OCI-LY1 (cell line): ENCODE measurements at regions not wholly inside any gene's neighbourhood (a gene's known extent, or its start where the extent isn't known, plus 50 kb on each side); places are given as distances from the start of the nearest gene placed in this dataset.

Source experiments
- H2AFZ ChIP-seq: fragments of 200-600 bp; sonication (generic), shearing (Covaris generic); 2 replicates; pipeline ENCODE4 v1.6.0; 2014; ENCODE audit warnings: antibody characterized with exemption, mild to moderate bottlenecking, low read length
- H3F3A ChIP-seq: fragments of 200-600 bp; sonication (generic), shearing (Covaris generic); 2 replicates; pipeline ENCODE4 v1.6.0; 2014; ENCODE audit warnings: mild to moderate bottlenecking, antibody characterized with exemption, low read length, moderate library complexity; ENCODE audit not compliant: insufficient read depth
- H3K27ac ChIP-seq: fragments of 200-600 bp; sonication (generic); 2 replicates; pipeline ENCODE4 v1.5.1; 2014; ENCODE audit warnings: low read length, mixed run types, mild to moderate bottlenecking, low read depth; ENCODE audit not compliant: poor library complexity, severe bottlenecking
- H3K27me3 ChIP-seq: fragments of 200-600 bp; sonication (generic); 2 replicates; pipeline ENCODE4 v1.6.0; 2014; ENCODE audit warnings: antibody characterized with exemption, mild to moderate bottlenecking, low read length, moderate library complexity; ENCODE audit not compliant: insufficient read depth
- H3K36me3 ChIP-seq: fragments of 200-600 bp; sonication (generic); 2 replicates; pipeline ENCODE4 v1.6.1; 2014; ENCODE audit warnings: mild to moderate bottlenecking, antibody characterized with exemption, low read length, moderate library complexity, mixed read lengths; ENCODE audit not compliant: insufficient read depth
- H3K4me1 ChIP-seq: fragments of 200-600 bp; sonication (generic); 2 replicates; pipeline ENCODE4 v1.5.1; 2014; ENCODE audit warnings: mild to moderate bottlenecking, low read length, moderate library complexity; ENCODE audit not compliant: insufficient read depth, severe bottlenecking
- H3K4me2 ChIP-seq: fragments of 200-600 bp; sonication (generic), shearing (Covaris generic); 2 replicates; pipeline ENCODE4 v1.6.1; 2014; ENCODE audit warnings: low read length
- H3K4me3 ChIP-seq: fragments of 200-600 bp; sonication (generic); 2 replicates; pipeline ENCODE4 v1.5.1; 2014; ENCODE audit warnings: low read length, low read depth, mild to moderate bottlenecking, mixed read lengths; ENCODE audit not compliant: poor library complexity, severe bottlenecking
- H3K79me2 ChIP-seq: fragments of 200-600 bp; shearing (Covaris generic); 2 replicates; pipeline ENCODE4 v1.6.1; 2016; ENCODE audit warnings: mixed run types, low read length, mixed read lengths; ENCODE audit not compliant: insufficient read depth
- H3K9ac ChIP-seq: fragments of 200-600 bp; sonication (generic), shearing (Covaris generic); 2 replicates; pipeline ENCODE4 v1.6.1; 2014; ENCODE audit warnings: mild to moderate bottlenecking, low read length, mixed read lengths
- H3K9me2 ChIP-seq: fragments of 200-600 bp; sonication (generic), shearing (Covaris generic); 2 replicates; pipeline ENCODE4 v1.6.1; 2014; ENCODE audit warnings: low read depth, mild to moderate bottlenecking, low read length, mixed read lengths
- H3K9me3 ChIP-seq: fragments of 200-600 bp; shearing (Covaris generic); 2 replicates; pipeline ENCODE4 v1.6.1; 2014; ENCODE audit warnings: low read length, mixed read lengths
- H4K20me1 ChIP-seq: fragments of 200-600 bp; sonication (generic), shearing (Covaris generic); 2 replicates; pipeline ENCODE4 v1.6.0; 2016; ENCODE audit warnings: mild to moderate bottlenecking, low read length; ENCODE audit not compliant: insufficient read depth
- CTCF ChIP-seq: fragments of 200-600 bp; sonication (generic), shearing (Covaris generic); IDR thresholded peaks from 2 replicates; pipeline ENCODE4 v1.5.1; 2017; ENCODE audit warnings: mild to moderate bottlenecking, antibody characterized with exemption, low read length, moderate library complexity, mixed read lengths
- EZH2 ChIP-seq: fragments of 200-600 bp; sonication (generic), shearing (Covaris generic); IDR thresholded peaks from 2 replicates; pipeline ENCODE4 v1.8.0; 2017; ENCODE audit warnings: borderline replicate concordance, mixed run types, mild to moderate bottlenecking, antibody characterized with exemption, low read length, moderate library complexity, mixed read lengths

DNA sequence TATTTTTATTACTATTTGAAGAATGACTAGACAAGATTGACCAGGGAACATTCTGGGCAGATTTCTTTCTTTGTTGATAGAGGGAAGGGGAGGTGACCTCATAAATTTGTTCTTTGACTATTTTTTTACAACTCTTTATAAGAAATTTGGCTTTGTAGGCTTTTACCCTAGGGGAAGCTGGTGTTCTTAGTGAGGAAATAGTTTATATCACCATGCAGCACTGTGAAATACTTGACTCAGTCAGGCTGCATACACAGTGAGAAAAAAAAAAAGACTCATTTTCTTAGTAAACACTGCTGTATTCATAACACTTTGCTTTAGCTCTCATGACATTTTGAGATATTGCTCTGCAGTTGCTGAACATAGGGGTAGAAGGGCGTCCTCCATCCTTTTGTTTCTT is 336.6 kb upstream of the PIK3R1 start:
- H2AFZ ChIP-seq = no peak overlapping the region
- no peak overlapping the region for H3K27ac ChIP-seq
- no peaks in the 10 kb centered on the region for H3F3A ChIP-seq
- TF ChIP-seq CTCF = no peak
- TF ChIP-seq EZH2 = no peak
- no peaks in the 10 kb centered on the region for H3K9me3 ChIP-seq
- no peak overlapping the region for H3K4me3 ChIP-seq
- H3K4me2 ChIP-seq = no peak overlapping the region
- H4K20me1 ChIP-seq = no peaks in the 10 kb centered on the region
- no peaks in the 10 kb centered on the region for H3K9me2 ChIP-seq
- no peaks in the 10 kb centered on the region for H3K4me1 ChIP-seq
- H3K36me3 ChIP-seq = no peaks in the 10 kb centered on the region
- H3K27me3 ChIP-seq = peaks cover 3% of the 10 kb centered on the region; the same call in 1 of the 2 replicates
- no peaks in the 10 kb centered on the region for H3K79me2 ChIP-seq
- no peak overlapping the region for H3K9ac ChIP-seq

DNA sequence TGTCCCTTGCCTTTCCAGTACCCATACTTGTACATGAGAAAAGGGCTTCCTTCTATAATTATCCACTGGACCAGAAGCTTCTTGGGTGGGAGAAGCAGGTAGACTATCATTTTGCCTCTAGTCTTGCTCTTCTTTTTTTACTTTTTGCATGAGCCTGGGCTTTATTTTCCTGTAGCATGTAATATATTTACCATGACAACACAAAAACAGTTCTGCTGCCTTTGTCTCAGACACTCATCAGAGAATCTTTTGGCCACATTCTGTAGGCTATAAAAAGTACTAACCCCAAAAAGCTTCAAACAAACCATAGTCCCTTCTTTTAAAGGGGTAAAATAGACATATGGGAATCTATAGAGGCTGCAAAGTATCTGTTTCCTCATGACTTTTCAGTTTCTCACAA is 339.2 kb upstream of the PIK3R1 start:
- H2AFZ ChIP-seq = no peak overlapping the region
- no peaks in the 10 kb centered on the region for H3F3A ChIP-seq
- H3K4me3 ChIP-seq = no peak overlapping the region
- H4K20me1 ChIP-seq = no peaks in the 10 kb centered on the region
- no peaks in the 10 kb centered on the region for H3K36me3 ChIP-seq
- H3K9me3 ChIP-seq = no peaks in the 10 kb centered on the region
- no peaks in the 10 kb centered on the region for H3K9me2 ChIP-seq
- H3K4me2 ChIP-seq = no peak overlapping the region
- no peak overlapping the region for H3K9ac ChIP-seq
- peaks cover 3% of the 10 kb centered on the region; the same call in 1 of the 2 replicates for H3K27me3 ChIP-seq
- H3K27ac ChIP-seq = no peak overlapping the region
- H3K79me2 ChIP-seq = no peaks in the 10 kb centered on the region
- no peak for TF ChIP-seq CTCF
- no peak for TF ChIP-seq EZH2
- H3K4me1 ChIP-seq = no peaks in the 10 kb centered on the region

- peaks cover 3% of the 10 kb centered on the region; the same call in 1 of the 2 replicates for H3K27me3 ChIP-seq
- H3K4me2 ChIP-seq = no peak overlapping the region
- H3K9me3 ChIP-seq = no peaks in the 10 kb centered on the region
- H4K20me1 ChIP-seq = no peaks in the 10 kb centered on the region
- H3K4me1 ChIP-seq = no peaks in the 10 kb centered on the region
- H3K27ac ChIP-seq = no peak overlapping the region
- no peaks in the 10 kb centered on the region for H3K9me2 ChIP-seq
- no peaks in the 10 kb centered on the region for H3K79me2 ChIP-seq
- H3K9ac ChIP-seq = no peak overlapping the region
- no peak overlapping the region for H3K4me3 ChIP-seq
- H3F3A ChIP-seq = no peaks in the 10 kb centered on the region
- H2AFZ ChIP-seq = no peak overlapping the region
- TF ChIP-seq CTCF = no peak
- TF ChIP-seq EZH2 = no peak
- no peaks in the 10 kb centered on the region for H3K36me3 ChIP-seq
Measured at GRCh38 chr5:67875601-67876000, 340.0 kb upstream of the PIK3R1 start.
